ENCODE measurements at regions not wholly inside any gene's neighbourhood (a gene's known extent, or its start where the extent isn't known, plus 50 kb on each side); places are given as distances from the start of the nearest gene placed in this dataset.

- no peaks in the 10 kb centered on the region for H3K27me3 ChIP-seq
- peaks cover 0 to 5% (median 2%) of the 10 kb centered on the region in 4 donors for H3K4me1 ChIP-seq
- WGBS = 50% methylated on average over 1 of the region's 1 CpG
- H3K27ac ChIP-seq (replicated peaks in 1 of 4) = no peak overlapping the region
- no peak overlapping the region for H3K4me3 ChIP-seq
- intact Hi-C loops (cut with DNase I) = no loop called here
- H3K36me3 ChIP-seq = no peaks in the 10 kb centered on the region
- TF ChIP-seq CTCF (IDR thresholded peaks at IDR 0.05) = no peak
- no peak for TF ChIP-seq EP300 (IDR thresholded peaks at IDR 0.05)
- no peak for TF ChIP-seq POLR2A (IDR thresholded peaks at IDR 0.05; ENCODE audit: low read depth)
- TF ChIP-seq POLR2AphosphoS5 (IDR thresholded peaks at IDR 0.05) = no peak
- no peak for DNase-seq (ENCODE audit: extremely low spot score)
- H3K9me3 ChIP-seq = no peaks in the 10 kb centered on the region
Observed at GRCh38 chrX:117645639-117646038, 471.0 kb downstream of the KLHL13 start.

GRCh38 chrX:117641913-117642656 lies 474.5 kb downstream of the KLHL13 start:
- WGBS = 64% methylated on average over 6 of the region's 6 CpGs

GRCh38 chrX:117636826-117637225 lies 479.8 kb downstream of the KLHL13 start:
- Histone ChIP-seq H3K36me3 (no peaks in the 10 kb centered on the region), H3K9me3 (no peaks in the 10 kb centered on the region), H3K27me3 (no peaks in the 10 kb centered on the region), H3K4me1 (peaks cover 0 to 21% (median 2%) of the 10 kb centered on the region in 4 donors), H3K27ac (replicated peaks in 1 of 4) (no peak overlapping the region), H3K4me3 (no peak overlapping the region)
- intact Hi-C loops (cut with DNase I) = no loop called here
- DNase-seq (ENCODE audit: extremely low spot score) = no peak
- 48% methylated on average over 1 of the region's 1 CpG for WGBS
- TF ChIP-seq POLR2AphosphoS5 (IDR thresholded peaks at IDR 0.05) (no peak), CTCF (IDR thresholded peaks at IDR 0.05) (no peak), EP300 (IDR thresholded peaks at IDR 0.05) (no peak), POLR2A (IDR thresholded peaks at IDR 0.05; ENCODE audit: low read depth) (no peak)

More at GRCh38 chrX:117641913-117642656, 474.5 kb downstream of the KLHL13 start:
- TF ChIP-seq POLR2A (IDR thresholded peaks at IDR 0.05; ENCODE audit: low read depth) = no peak
- TF ChIP-seq EP300 (IDR thresholded peaks at IDR 0.05) = no peak
- TF ChIP-seq POLR2AphosphoS5 (IDR thresholded peaks at IDR 0.05) = no peak
- no peak for TF ChIP-seq CTCF (IDR thresholded peaks at IDR 0.05)
- intact Hi-C loops (cut with DNase I) = no loop called here
- Histone ChIP-seq H3K27ac (replicated peaks in 1 of 4) (no peak overlapping the region), H3K27me3 (no peaks in the 10 kb centered on the region), H3K4me3 (no peak overlapping the region), H3K9me3 (no peaks in the 10 kb centered on the region), H3K36me3 (no peaks in the 10 kb centered on the region), H3K4me1 (peaks cover 0 to 12% (median 2%) of the 10 kb centered on the region in 4 donors)
- no peak for DNase-seq (ENCODE audit: extremely low spot score)

GRCh38 chrX:117633277-117633676 lies 483.3 kb downstream of the KLHL13 start:
- no peaks in the 10 kb centered on the region for H3K27me3 ChIP-seq
- TF ChIP-seq POLR2AphosphoS5 (IDR thresholded peaks at IDR 0.05) (no peak), EP300 (IDR thresholded peaks at IDR 0.05) (no peak), CTCF (IDR thresholded peaks at IDR 0.05) (no peak), POLR2A (IDR thresholded peaks at IDR 0.05; ENCODE audit: low read depth) (no peak)
- H3K4me1 ChIP-seq = peaks cover 0 to 16% (median 0%) of the 10 kb centered on the region in 4 donors
- no peak for DNase-seq (ENCODE audit: extremely low spot score)
- no peak overlapping the region for H3K27ac ChIP-seq (replicated peaks in 1 of 4)
- no peak overlapping the region for H3K4me3 ChIP-seq
- WGBS = 79% methylated on average over 1 of the region's 1 CpG
- intact Hi-C loops (cut with DNase I) = no loop called here
- no peaks in the 10 kb centered on the region for H3K9me3 ChIP-seq
- H3K36me3 ChIP-seq = no peaks in the 10 kb centered on the region

All from esophagus muscularis mucosa (tissue), 4 donors.